ENCODE measurements at regions not wholly inside any gene's neighbourhood (a gene's known extent, or its start where the extent isn't known, plus 50 kb on each side); places are given as distances from the start of the nearest gene placed in this dataset.

- intact Hi-C loops (cut with DNase I): no loop called here
- no peaks in the 10 kb centered on the region for H3K4me1 ChIP-seq
- DNase-seq (no peak), ATAC-seq (no peak)
- H3K4me3 ChIP-seq: no peak overlapping the region
- no peaks in the 10 kb centered on the region for H3K36me3 ChIP-seq (replicated peaks in 1 of 2; ENCODE audit: insufficient read depth in 1 of 2, low read depth in 2 of 2)
- H3K9me3 ChIP-seq: no peaks in the 10 kb centered on the region
- TF ChIP-seq POLR2A (IDR thresholded peaks at IDR 0.05): no peak
- TF ChIP-seq, protein P1, sequence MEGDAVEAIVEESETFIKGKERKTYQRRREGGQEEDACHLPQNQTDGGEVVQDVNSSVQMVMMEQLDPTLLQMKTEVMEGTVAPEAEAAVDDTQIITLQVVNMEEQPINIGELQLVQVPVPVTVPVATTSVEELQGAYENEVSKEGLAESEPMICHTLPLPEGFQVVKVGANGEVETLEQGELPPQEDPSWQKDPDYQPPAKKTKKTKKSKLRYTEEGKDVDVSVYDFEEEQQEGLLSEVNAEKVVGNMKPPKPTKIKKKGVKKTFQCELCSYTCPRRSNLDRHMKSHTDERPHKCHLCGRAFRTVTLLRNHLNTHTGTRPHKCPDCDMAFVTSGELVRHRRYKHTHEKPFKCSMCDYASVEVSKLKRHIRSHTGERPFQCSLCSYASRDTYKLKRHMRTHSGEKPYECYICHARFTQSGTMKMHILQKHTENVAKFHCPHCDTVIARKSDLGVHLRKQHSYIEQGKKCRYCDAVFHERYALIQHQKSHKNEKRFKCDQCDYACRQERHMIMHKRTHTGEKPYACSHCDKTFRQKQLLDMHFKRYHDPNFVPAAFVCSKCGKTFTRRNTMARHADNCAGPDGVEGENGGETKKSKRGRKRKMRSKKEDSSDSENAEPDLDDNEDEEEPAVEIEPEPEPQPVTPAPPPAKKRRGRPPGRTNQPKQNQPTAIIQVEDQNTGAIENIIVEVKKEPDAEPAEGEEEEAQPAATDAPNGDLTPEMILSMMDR (IDR thresholded peaks at IDR 0.05): no peak
- H3K27ac ChIP-seq: no peak overlapping the region
- no peaks in the 10 kb centered on the region for H3K27me3 ChIP-seq
- 75 to 83% methylated on average over 12 to 14 of the region's 14 CpGs for WGBS, 2 donors
Measured at GRCh38 chr19:30146346-30146745, 204.3 kb downstream of the URI1 start.

DNA sequence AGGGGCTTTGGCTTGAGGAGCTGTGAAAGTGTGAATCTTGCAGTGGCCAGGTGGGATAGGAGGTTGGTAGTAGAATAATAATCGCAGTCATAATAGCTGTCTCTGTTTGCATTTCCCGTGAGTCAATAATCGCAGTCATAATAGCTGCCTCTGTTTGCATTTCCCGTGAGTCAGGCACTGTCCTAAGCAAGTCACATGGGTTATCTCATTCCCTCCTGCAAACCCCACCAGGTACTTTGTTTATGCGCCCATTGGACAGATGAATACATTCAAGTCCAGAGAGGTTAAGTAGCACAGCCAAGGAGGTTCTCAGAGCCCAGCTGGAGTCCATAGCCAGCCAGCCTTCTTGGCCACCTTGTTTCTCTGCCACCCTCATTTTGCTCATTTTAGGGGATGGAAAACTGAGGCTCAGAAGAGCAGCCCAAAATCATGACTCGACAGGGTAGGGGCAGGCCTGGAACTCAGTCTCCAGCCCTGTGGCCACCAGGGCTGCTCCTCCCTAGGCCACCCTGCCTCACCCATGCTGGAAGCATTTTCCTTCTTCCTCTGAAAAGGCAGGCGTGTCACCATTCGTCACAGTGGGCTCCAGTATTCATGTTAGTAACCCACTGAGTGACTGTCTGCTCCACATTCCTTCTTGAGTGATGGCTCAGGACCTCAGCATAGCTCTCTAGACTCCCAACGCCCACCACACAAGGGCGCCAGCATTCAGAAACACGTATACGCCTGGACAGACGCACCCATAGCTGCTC lies 206.2 kb downstream of the URI1 start:
- no peaks in the 10 kb centered on the region for H3K27me3 ChIP-seq
- intact Hi-C loops (cut with DNase I): no loop called here
- H3K27ac ChIP-seq: no peak overlapping the region
- no peak for DNase-seq
- 65 to 70% methylated on average over 9 to 11 of the region's 13 CpGs for WGBS, 2 donors
- H3K4me3 ChIP-seq: no peak overlapping the region
- no peak for TF ChIP-seq POLR2A (IDR thresholded peaks at IDR 0.05)
- TF ChIP-seq, protein P1 (IDR thresholded peaks at IDR 0.05): no peak
- no peaks in the 10 kb centered on the region for H3K36me3 ChIP-seq (replicated peaks in 1 of 2; ENCODE audit: insufficient read depth in 1 of 2, low read depth in 2 of 2)
- no peaks in the 10 kb centered on the region for H3K9me3 ChIP-seq
- H3K4me1 ChIP-seq: no peaks in the 10 kb centered on the region
- no peak for ATAC-seq

DNA sequence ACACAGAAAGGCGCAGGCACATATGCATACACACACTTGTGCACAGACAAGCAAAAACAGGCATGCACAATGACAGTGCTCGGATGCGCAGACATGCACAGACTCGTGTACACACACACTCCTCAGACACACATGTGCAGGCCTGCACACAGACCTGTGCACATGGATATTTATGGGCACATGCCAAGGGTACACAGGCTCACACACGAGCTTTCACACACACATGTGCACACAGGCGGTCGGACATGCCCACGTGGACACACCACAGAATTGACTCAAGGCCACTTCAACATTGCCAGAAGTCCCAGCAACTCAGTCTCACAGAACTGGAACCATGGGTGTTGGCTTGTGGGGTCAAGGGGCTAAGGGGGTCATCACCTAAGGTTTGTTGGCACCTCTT lies 206.8 kb downstream of the URI1 start:
- ATAC-seq: no peak
- no peaks in the 10 kb centered on the region for H3K27me3 ChIP-seq

DNA sequence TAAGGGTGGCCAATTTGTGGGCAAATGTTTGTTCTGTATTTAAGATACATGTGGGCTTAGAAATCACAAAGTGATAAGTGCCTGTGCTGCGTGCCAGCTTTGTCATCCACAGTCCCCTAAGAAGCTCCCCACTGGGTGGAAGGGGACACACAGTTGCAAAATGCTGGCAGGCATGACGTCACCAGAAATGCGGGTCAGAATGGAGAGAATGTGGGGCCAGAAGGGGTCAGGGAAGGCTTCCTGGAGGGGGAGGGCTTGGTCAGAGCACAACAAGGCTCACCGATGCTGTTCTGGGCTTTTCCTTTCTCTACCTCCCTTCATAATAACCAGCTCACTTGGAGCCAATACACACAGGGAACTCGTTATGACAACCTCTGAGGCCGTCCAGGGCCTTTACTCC lies 207.3 kb downstream of the URI1 start:
- Histone ChIP-seq H3K4me1 (no peaks in the 10 kb centered on the region), H3K27me3 (no peaks in the 10 kb centered on the region), H3K4me3 (no peak overlapping the region), H3K36me3 (replicated peaks in 1 of 2; ENCODE audit: insufficient read depth in 1 of 2, low read depth in 2 of 2) (no peaks in the 10 kb centered on the region), H3K9me3 (no peaks in the 10 kb centered on the region), H3K27ac (no peak overlapping the region)
- TF ChIP-seq, protein P1 (IDR thresholded peaks at IDR 0.05): no peak
- no peak for TF ChIP-seq POLR2A (IDR thresholded peaks at IDR 0.05)
- 67 to 74% methylated on average over 6 of the region's 6 CpGs for WGBS, 2 donors
- DNase-seq (no peak), ATAC-seq (no peak)
- intact Hi-C loops (cut with DNase I): no loop called here

More for the DNA sequence above, 206.8 kb downstream of the URI1 start:
- Histone ChIP-seq H3K4me3 (no peak overlapping the region), H3K27ac (no peak overlapping the region), H3K4me1 (no peaks in the 10 kb centered on the region), H3K9me3 (no peaks in the 10 kb centered on the region), H3K36me3 (replicated peaks in 1 of 2; ENCODE audit: insufficient read depth in 1 of 2, low read depth in 2 of 2) (no peaks in the 10 kb centered on the region)
- TF ChIP-seq POLR2A (IDR thresholded peaks at IDR 0.05): no peak
- TF ChIP-seq, protein P1 (IDR thresholded peaks at IDR 0.05): no peak
- 69 to 73% methylated on average over 7 to 8 of the region's 8 CpGs for WGBS, 2 donors
- intact Hi-C loops (cut with DNase I): no loop called here
- DNase-seq: no peak

GRCh38 chr19:30150626-30151025 lies 208.6 kb downstream of the URI1 start:
- no peaks in the 10 kb centered on the region for H3K9me3 ChIP-seq
- TF ChIP-seq, protein P1 (IDR thresholded peaks at IDR 0.05): no peak
- no peak for TF ChIP-seq POLR2A (IDR thresholded peaks at IDR 0.05)
- no peak overlapping the region for H3K4me3 ChIP-seq
- H3K27me3 ChIP-seq: no peaks in the 10 kb centered on the region
- intact Hi-C loops (cut with DNase I): no loop called here
- 47 to 54% methylated on average over 8 of the region's 8 CpGs for WGBS, 2 donors
- H3K4me1 ChIP-seq: no peaks in the 10 kb centered on the region
- ATAC-seq (no peak), DNase-seq (no peak)
- H3K27ac ChIP-seq: no peak overlapping the region
- no peaks in the 10 kb centered on the region for H3K36me3 ChIP-seq (replicated peaks in 1 of 2; ENCODE audit: insufficient read depth in 1 of 2, low read depth in 2 of 2)

Data from body of pancreas (tissue), 4 donors.